ENCODE measurements at regions not wholly inside any gene's neighbourhood (a gene's known extent, or its start where the extent isn't known, plus 50 kb on each side); places are given as distances from the start of the nearest gene placed in this dataset.

DNA sequence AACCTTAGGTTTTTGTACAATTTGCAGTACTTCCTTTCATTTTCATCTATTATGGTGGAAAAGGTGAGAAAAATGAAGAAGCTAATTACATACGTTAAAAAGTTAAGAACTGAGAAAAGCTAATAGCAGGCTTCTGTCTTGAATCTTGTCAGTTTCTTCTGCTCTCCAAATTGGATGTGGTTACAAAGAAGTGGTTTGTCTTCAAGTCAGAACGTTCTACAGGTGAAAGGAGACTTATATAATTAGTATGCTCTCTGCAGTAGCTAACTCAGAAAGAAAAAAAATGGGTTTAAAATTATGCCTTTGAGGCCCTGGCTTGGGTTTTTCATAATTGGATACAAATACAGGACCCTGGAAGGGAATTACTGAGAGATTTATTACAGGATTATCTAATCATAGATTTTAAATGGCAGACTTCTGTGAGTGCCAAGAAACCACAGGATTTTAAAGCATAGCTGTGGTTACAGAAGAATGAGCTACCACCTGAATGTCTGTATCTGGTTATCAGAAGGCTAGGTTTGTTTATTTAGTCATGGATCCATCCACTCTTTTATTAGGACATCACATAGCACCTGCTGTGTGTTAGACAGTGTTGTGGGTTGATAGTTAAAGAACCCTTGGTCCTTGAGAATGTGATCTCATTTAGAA is 528.1 kb upstream of the MCTP2 start:
- Histone ChIP-seq H3K27me3 (no peaks in the 10 kb centered on the region), H3K9me3 (no peaks in the 10 kb centered on the region), H3K9ac (ENCODE audit: low read depth in 2 of 2, low read length in 2 of 2) (no peak overlapping the region), H3K27ac (no peak overlapping the region), H3K4me1 (no peaks in the 10 kb centered on the region), H3K36me3 (no peaks in the 10 kb centered on the region), H3K4me3 (no peak overlapping the region)
- TF ChIP-seq CTCF (IDR thresholded peaks at IDR 0.05) = no peak
- no peak for DNase-seq
- intact Hi-C loops (cut with DNase I) = no loop called here

GRCh38 chr15:93700051-93700450 is 531.3 kb upstream of the MCTP2 start:
- DNase-seq = no peak
- intact Hi-C loops (cut with DNase I) = no loop called here
- H3K9me3 ChIP-seq = no peaks in the 10 kb centered on the region
- H3K4me3 ChIP-seq = no peak overlapping the region
- H3K36me3 ChIP-seq = no peaks in the 10 kb centered on the region
- H3K4me1 ChIP-seq = no peaks in the 10 kb centered on the region
- no peak overlapping the region for H3K27ac ChIP-seq
- no peaks in the 10 kb centered on the region for H3K27me3 ChIP-seq
- H3K9ac ChIP-seq (ENCODE audit: low read depth in 2 of 2, low read length in 2 of 2) = no peak overlapping the region
- no peak for TF ChIP-seq CTCF (IDR thresholded peaks at IDR 0.05)

- H3K9ac ChIP-seq (ENCODE audit: low read depth in 2 of 2, low read length in 2 of 2) = no peak overlapping the region
- H3K9me3 ChIP-seq = no peaks in the 10 kb centered on the region
- DNase-seq = no peak
- no peaks in the 10 kb centered on the region for H3K27me3 ChIP-seq
- H3K36me3 ChIP-seq = no peaks in the 10 kb centered on the region
- TF ChIP-seq CTCF (IDR thresholded peaks at IDR 0.05) = no peak
- no peak overlapping the region for H3K27ac ChIP-seq
- no peaks in the 10 kb centered on the region for H3K4me1 ChIP-seq
- no peak overlapping the region for H3K4me3 ChIP-seq
- intact Hi-C loops (cut with DNase I) = no loop called here
Measured at GRCh38 chr15:93694033-93694432, 537.3 kb upstream of the MCTP2 start.

DNA sequence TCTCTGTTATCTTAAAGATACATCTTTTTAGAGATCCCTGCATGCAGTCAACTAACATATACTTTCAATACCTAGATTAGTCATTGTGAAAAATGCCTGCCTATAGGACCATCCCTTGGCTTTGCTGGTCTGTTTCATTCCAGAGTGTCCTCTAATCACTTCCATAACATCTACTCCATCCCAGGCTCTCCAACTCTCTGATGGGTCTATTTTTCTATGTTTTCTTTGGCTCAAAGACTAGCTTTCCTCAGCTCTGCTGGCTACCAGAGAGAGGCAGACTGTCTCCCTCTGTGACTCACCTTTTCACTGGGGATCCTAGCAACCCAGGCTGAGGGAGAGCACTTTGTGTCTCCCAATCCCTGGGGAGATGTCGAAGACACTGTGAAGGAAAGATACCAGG is 547.7 kb upstream of the MCTP2 start:
- Histone ChIP-seq H3K27me3 (no peaks in the 10 kb centered on the region), H3K27ac (no peak overlapping the region), H3K4me1 (no peaks in the 10 kb centered on the region), H3K36me3 (no peaks in the 10 kb centered on the region), H3K9me3 (no peaks in the 10 kb centered on the region), H3K4me3 (no peak overlapping the region), H3K9ac (ENCODE audit: low read depth in 2 of 2, low read length in 2 of 2) (no peak overlapping the region)
- intact Hi-C loops (cut with DNase I) = no loop called here
- DNase-seq = no peak
- TF ChIP-seq CTCF (IDR thresholded peaks at IDR 0.05) = no peak

GRCh38 chr15:93671387-93671943 is 559.9 kb upstream of the MCTP2 start:
- Histone ChIP-seq H3K36me3 (no peaks in the 10 kb centered on the region), H3K9ac (ENCODE audit: low read depth in 2 of 2, low read length in 2 of 2) (no peak overlapping the region), H3K27me3 (no peaks in the 10 kb centered on the region), H3K27ac (no peak overlapping the region), H3K9me3 (no peaks in the 10 kb centered on the region), H3K4me3 (no peak overlapping the region), H3K4me1 (no peaks in the 10 kb centered on the region)
- TF ChIP-seq CTCF (IDR thresholded peaks at IDR 0.05) = no peak
- DNase-seq = no peak
- intact Hi-C loops (cut with DNase I) = no loop called here
